IMR-90 (cell line): ENCODE measurements at regions not wholly inside any gene's neighbourhood (a gene's known extent, or its start where the extent isn't known, plus 50 kb on each side); places are given as distances from the start of the nearest gene placed in this dataset.

Experiments
- ATAC-seq: fragments of 200-7000 bp; cut with Tn5 transposase; 2 replicates; pipeline ENCODE4 v1.9.1; 2020; ENCODE audit warnings: low read depth, mild to moderate bottlenecking, moderate library complexity
- BruUV-seq: library from RNA; stranded (reverse); fragments of 400-500 nt; replicated peaks from 2 replicates; lab custom pipeline; 2021; lab: Mats Ljungman, UMichigan
- CTCF ChIA-PET: fragments of 300-600 bp; formaldehyde crosslinking; extraction: SDS; loops from one replicate; lab custom pipeline; 2021; ENCODE audit warnings: antibody characterized with exemption; lab: Yijun Ruan, JAX
- POLR2A ChIA-PET: fragments of 300-600 bp; sonication (Branson Sonifier 250); formaldehyde crosslinking; loops from one replicate; lab custom pipeline; 2022; ENCODE audit warnings: antibody characterized with exemption; ENCODE audit not compliant: unreplicated experiment; lab: Charles Lee
- DNase-seq: peaks from one replicate; pipeline ENCODE4 v3.0.0; 2013
- H2AFZ ChIP-seq: replicated peaks from 2 replicates; pipeline ENCODE3; 2013; ENCODE audit warnings: low read length, mild to moderate bottlenecking; ENCODE audit not compliant: poor library complexity
- H2AK5ac ChIP-seq: 2 replicates; pipeline ENCODE4 v1.6.1; 2013; ENCODE audit warnings: low read depth, low read length, inconsistent platforms
- H2AK9ac ChIP-seq: replicated peaks from 2 replicates; pipeline ENCODE3; 2013; ENCODE audit warnings: mild to moderate bottlenecking, low read depth, low read length, moderate library complexity; ENCODE audit not compliant: poor library complexity
- H2BK120ac ChIP-seq: 2 replicates; pipeline ENCODE4 v1.6.1; 2013; ENCODE audit warnings: low read depth, low read length, inconsistent platforms
- H2BK15ac ChIP-seq: 3 replicates; pipeline ENCODE4 v1.6.1; 2013; ENCODE audit warnings: low read depth, low read length, inconsistent platforms
- H2BK20ac ChIP-seq: 2 replicates; pipeline ENCODE4 v1.6.1; 2013; ENCODE audit warnings: low read depth, mild to moderate bottlenecking, inconsistent platforms, low read length, moderate library complexity
- H2BK5ac ChIP-seq: 2 replicates; pipeline ENCODE4 v1.6.1; 2013; ENCODE audit warnings: mild to moderate bottlenecking, low read depth, low read length, inconsistent platforms; ENCODE audit not compliant: poor library complexity, severe bottlenecking
- H3K14ac ChIP-seq: replicated peaks from 2 replicates; pipeline ENCODE4 v1.6.1; 2013; ENCODE audit warnings: low read depth, low read length, inconsistent platforms
- H3K18ac ChIP-seq: 2 replicates; pipeline ENCODE4 v1.6.1; 2013; ENCODE audit warnings: low read depth, low read length, control low read depth
- H3K23ac ChIP-seq: 2 replicates; pipeline ENCODE4 v1.6.1; 2013; ENCODE audit warnings: low read depth, low read length, inconsistent platforms
- H3K27ac ChIP-seq: 2 replicates; pipeline ENCODE4 v1.5.1; 2013; ENCODE audit warnings: mild to moderate bottlenecking, control low read depth, low read length; ENCODE audit not compliant: insufficient read depth
- H3K27me3 ChIP-seq: 2 replicates; pipeline ENCODE4 v1.6.1; 2013; ENCODE audit warnings: low read length; ENCODE audit not compliant: control insufficient read depth, insufficient read depth
- H3K36me3 ChIP-seq: 2 replicates; pipeline ENCODE4 v1.6.1; 2013; ENCODE audit warnings: low read length, mixed read lengths; ENCODE audit not compliant: control insufficient read depth, insufficient read depth
- H3K4ac ChIP-seq: 2 replicates; pipeline ENCODE4 v1.6.1; 2013; ENCODE audit warnings: low read depth, low read length, inconsistent platforms
- H3K4me1 ChIP-seq: 2 replicates; pipeline ENCODE4 v1.6.1; 2013; ENCODE audit warnings: low read length, mixed read lengths; ENCODE audit not compliant: control insufficient read depth, insufficient read depth
- H3K4me2 ChIP-seq: 2 replicates; pipeline ENCODE4 v1.6.1; 2013; ENCODE audit warnings: low read depth, mild to moderate bottlenecking, control low read depth, low read length, moderate library complexity
- H3K4me3 ChIP-seq: 2 replicates; pipeline ENCODE4 v1.5.1; 2013; ENCODE audit warnings: low read depth, mild to moderate bottlenecking, control low read depth, low read length, moderate library complexity; ENCODE audit not compliant: insufficient read depth
- H3K56ac ChIP-seq: 2 replicates; pipeline ENCODE4 v1.6.1; 2013; ENCODE audit warnings: low read length, inconsistent platforms; ENCODE audit not compliant: insufficient read depth; ENCODE audit errors: extremely low read depth
- H3K79me1 ChIP-seq, 2 experiments: 2 replicates each; pipeline ENCODE4 v1.6.1; 2013; ENCODE audit warnings: low read length in 2 of 2, inconsistent platforms in 1 of 2, low read depth in 1 of 2
- H3K9ac ChIP-seq: 2 replicates; pipeline ENCODE4 v1.6.1; 2013; ENCODE audit warnings: low read depth, low read length, control low read depth
- H3K9me1 ChIP-seq: 2 replicates; pipeline ENCODE4 v1.6.1; 2013; ENCODE audit warnings: low read length, inconsistent platforms; ENCODE audit not compliant: insufficient read depth
- H3K9me3 ChIP-seq: 2 replicates; pipeline ENCODE4 v1.6.1; 2013; ENCODE audit warnings: low read length; ENCODE audit not compliant: control insufficient read depth, insufficient read depth
- H4K20me1 ChIP-seq: 2 replicates; pipeline ENCODE4 v1.6.1; 2013; ENCODE audit warnings: low read length, inconsistent platforms; ENCODE audit not compliant: insufficient read depth
- H4K5ac ChIP-seq: 2 replicates; pipeline ENCODE4 v1.6.1; 2013; ENCODE audit warnings: mild to moderate bottlenecking, low read depth, low read length, control low read depth
- H4K8ac ChIP-seq, 2 experiments: 2 replicates each; pipeline ENCODE4 v1.6.1; 2013; ENCODE audit warnings: low read depth in 2 of 2, low read length in 2 of 2, control low read depth in 1 of 2, inconsistent platforms in 1 of 2
- H4K91ac ChIP-seq: 2 replicates; pipeline ENCODE4 v1.6.1; 2013; ENCODE audit warnings: low read depth, low read length, inconsistent platforms; ENCODE audit not compliant: insufficient read depth
- BHLHE40 ChIP-seq: fragments of 150-350 bp; IDR thresholded peaks from 2 replicates; pipeline ENCODE4 v1.6.1; 2016; ENCODE audit warnings: mild to moderate bottlenecking, low read depth, low read length
- CEBPB ChIP-seq: IDR thresholded peaks from 2 replicates; pipeline ENCODE4 v1.6.1; 2012; ENCODE audit warnings: low read depth, low read length, improper control_type of control experiment
- CHD1 ChIP-seq: IDR thresholded peaks from 2 replicates; pipeline ENCODE4 v1.6.1; 2012; ENCODE audit warnings: low read depth, low read length, improper control_type of control experiment
- FOS ChIP-seq: fragments of 150-350 bp; IDR thresholded peaks from 2 replicates; pipeline ENCODE4 v1.6.1; 2016; ENCODE audit warnings: low read depth, low read length
- MAFK ChIP-seq: IDR thresholded peaks from 2 replicates; pipeline ENCODE4 v1.6.1; 2012; ENCODE audit warnings: low read depth, low read length, improper control_type of control experiment
- MAZ ChIP-seq: IDR thresholded peaks from 2 replicates; pipeline ENCODE4 v1.6.1; 2012; ENCODE audit warnings: low read depth, mild to moderate bottlenecking, low read length, improper control_type of control experiment, moderate library complexity, borderline replicate concordance
- MXI1 ChIP-seq: IDR thresholded peaks from 2 replicates; pipeline ENCODE4 v1.6.1; 2012; ENCODE audit warnings: low read depth, mild to moderate bottlenecking, low read length, moderate library complexity, borderline replicate concordance
- NFE2L2 ChIP-seq: fragments of 150-350 bp; IDR thresholded peaks from 2 replicates; pipeline ENCODE4 v1.6.1; 2016; ENCODE audit warnings: low read depth, mild to moderate bottlenecking, low read length
- POLR2A ChIP-seq: IDR thresholded peaks from 2 replicates; pipeline ENCODE4 v1.6.1; 2012; ENCODE audit warnings: mild to moderate bottlenecking, low read depth, low read length
- RAD21 ChIP-seq: IDR thresholded peaks from 2 replicates; pipeline ENCODE4 v1.6.1; 2012; ENCODE audit warnings: low read length, improper control_type of control experiment
- RCOR1 ChIP-seq: IDR thresholded peaks from 2 replicates; pipeline ENCODE4 v1.6.1; 2012; ENCODE audit warnings: mild to moderate bottlenecking, low read length, improper control_type of control experiment; ENCODE audit not compliant: insufficient replicate concordance
- RFX5 ChIP-seq: IDR thresholded peaks from 2 replicates; pipeline ENCODE4 v1.8.0; 2012; ENCODE audit warnings: low read depth, mild to moderate bottlenecking, low read length, moderate library complexity
- SMC3 ChIP-seq: fragments of 150-350 bp; IDR thresholded peaks from 2 replicates; pipeline ENCODE4 v1.6.1; 2016; ENCODE audit warnings: low read depth, mild to moderate bottlenecking, antibody characterized with exemption, low read length, moderate library complexity
- WGBS, 2 experiments: methylation state at CpG; one replicate each; pipeline versions ENCODE4 v1.1.5 to v1.1.7; 2013; ENCODE audit warnings: missing lambda C conversion rate in 2 of 2; ENCODE audit not compliant: insufficient read length in 1 of 2; ENCODE audit errors: extremely low coverage in 2 of 2; 5-methylcytosine and 5-hydroxymethylcytosine counted together
- dilution Hi-C: fragments of 300-500 bp; cut with HindIII; formaldehyde crosslinking; loops from one replicate; pipeline ENCODE4 v1.14.3; 2018; ENCODE audit warnings: low sequenced_read_pairs; ENCODE audit not compliant: unreplicated experiment
- in situ Hi-C: fragments of 300-500 bp; cut with MboI; formaldehyde crosslinking; loops from 3 replicates; pipeline ENCODE4 v1.14.3; 2019; ENCODE audit warnings: low sequenced_read_pairs, inconsistent platforms, mixed read lengths
- intact Hi-C: fragments of 100-400 bp; cut with micrococcal nuclease; formaldehyde crosslinking; loops from 2 replicates; pipeline ENCODE4 v1.10.0; 2022
- TF ChIP-seq, protein P1 (sequence below): conservative IDR thresholded peaks from 2 replicates; pipeline ENCODE4 v1.5.1; 2012; ENCODE audit warnings: mild to moderate bottlenecking, low read depth, low read length, improper control_type of control experiment
- TF ChIP-seq, protein P2 (sequence below): fragments of 150-350 bp; IDR thresholded peaks from 2 replicates; pipeline ENCODE4 v1.6.1; 2017; ENCODE audit warnings: mild to moderate bottlenecking, antibody characterized with exemption, low read length, low read depth
- TF ChIP-seq, protein P3 (sequence below): fragments of 150-350 bp; IDR thresholded peaks from 2 replicates; pipeline ENCODE4 v1.6.1; 2016; ENCODE audit warnings: low read depth, mild to moderate bottlenecking, low read length, moderate library complexity, borderline replicate concordance

DNA sequence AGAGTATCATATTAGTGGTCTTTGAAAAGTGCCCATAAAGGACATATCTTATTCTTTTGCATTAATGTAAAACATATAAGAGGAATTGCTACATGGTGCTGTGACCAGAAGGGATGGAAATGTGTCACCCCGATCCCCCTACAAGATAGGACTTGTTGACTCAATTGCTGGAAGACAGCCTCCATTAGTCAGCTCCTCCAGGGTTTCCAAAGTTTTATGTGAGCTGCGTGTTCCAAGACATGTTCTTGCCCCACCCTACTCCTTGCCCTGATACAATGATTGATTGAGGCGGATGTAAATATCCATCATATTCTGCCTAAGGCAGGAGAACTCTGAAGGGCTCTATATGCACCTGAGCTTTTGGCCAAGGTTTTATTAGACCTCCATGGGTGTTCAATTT lies 541.0 kb upstream of the ZEB2 start:
- POLR2A ChIA-PET, result no interaction called here
- Histone ChIP-seq H3K4me3 (no peak overlapping the region), H3K9me1 (no peaks in the 10 kb centered on the region), H3K4me2 (no peak overlapping the region), H3K23ac (no peak overlapping the region), H3K9ac (no peak overlapping the region), H4K91ac (no peak overlapping the region), H2BK20ac (no peak overlapping the region), H2AK5ac (no peak overlapping the region), H3K27me3 (no peaks in the 10 kb centered on the region), H3K36me3 (no peaks in the 10 kb centered on the region), H2AFZ (no peak overlapping the region), H2BK15ac (no peak overlapping the region), H3K56ac (no peak overlapping the region), H3K18ac (no peak overlapping the region), H3K27ac (no peak overlapping the region), H3K14ac (no peak overlapping the region), H4K20me1 (no peaks in the 10 kb centered on the region), H3K4ac (no peak overlapping the region), H2BK5ac (no peak overlapping the region), H2AK9ac (no peak overlapping the region), H3K9me3 (peaks cover 3% of the 10 kb centered on the region; the same call in 1 of the 2 replicates), H3K4me1 (peaks cover under 1% of the 10 kb centered on the region), H3K79me1 (no peaks in the 10 kb centered on the region), H2BK120ac (no peak overlapping the region), H4K8ac (no peak overlapping the region), H4K5ac (no peak overlapping the region)
- WGBS, 2 experiments, result no CpG with 5 or more reads among the region's 3 CpGs
- DNase-seq (no peak), ATAC-seq (no peak)
- no TSS peak for BruUV-seq
- in situ Hi-C loops (no loop called here), dilution Hi-C loops (no loop called here), intact Hi-C loops (no loop called here)
- CTCF ChIA-PET, result interaction anchor here (0.6 kb wide), 1 partner anchor 469 kb away, joined by 3 read pairs; no protein-coding TSS in a partner anchor
- TF ChIP-seq CHD1 (no peak), FOS (no peak), POLR2A (no peak), SMC3 (no peak), NFE2L2 (no peak), MAZ (no peak), MXI1 (no peak), RFX5 (no peak), MAFK (no peak), BHLHE40 (no peak), RAD21 (no peak), RCOR1 (no peak), CEBPB (no peak)
- TF ChIP-seq, protein P1, sequence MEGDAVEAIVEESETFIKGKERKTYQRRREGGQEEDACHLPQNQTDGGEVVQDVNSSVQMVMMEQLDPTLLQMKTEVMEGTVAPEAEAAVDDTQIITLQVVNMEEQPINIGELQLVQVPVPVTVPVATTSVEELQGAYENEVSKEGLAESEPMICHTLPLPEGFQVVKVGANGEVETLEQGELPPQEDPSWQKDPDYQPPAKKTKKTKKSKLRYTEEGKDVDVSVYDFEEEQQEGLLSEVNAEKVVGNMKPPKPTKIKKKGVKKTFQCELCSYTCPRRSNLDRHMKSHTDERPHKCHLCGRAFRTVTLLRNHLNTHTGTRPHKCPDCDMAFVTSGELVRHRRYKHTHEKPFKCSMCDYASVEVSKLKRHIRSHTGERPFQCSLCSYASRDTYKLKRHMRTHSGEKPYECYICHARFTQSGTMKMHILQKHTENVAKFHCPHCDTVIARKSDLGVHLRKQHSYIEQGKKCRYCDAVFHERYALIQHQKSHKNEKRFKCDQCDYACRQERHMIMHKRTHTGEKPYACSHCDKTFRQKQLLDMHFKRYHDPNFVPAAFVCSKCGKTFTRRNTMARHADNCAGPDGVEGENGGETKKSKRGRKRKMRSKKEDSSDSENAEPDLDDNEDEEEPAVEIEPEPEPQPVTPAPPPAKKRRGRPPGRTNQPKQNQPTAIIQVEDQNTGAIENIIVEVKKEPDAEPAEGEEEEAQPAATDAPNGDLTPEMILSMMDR, result no peak
- TF ChIP-seq, protein P2, sequence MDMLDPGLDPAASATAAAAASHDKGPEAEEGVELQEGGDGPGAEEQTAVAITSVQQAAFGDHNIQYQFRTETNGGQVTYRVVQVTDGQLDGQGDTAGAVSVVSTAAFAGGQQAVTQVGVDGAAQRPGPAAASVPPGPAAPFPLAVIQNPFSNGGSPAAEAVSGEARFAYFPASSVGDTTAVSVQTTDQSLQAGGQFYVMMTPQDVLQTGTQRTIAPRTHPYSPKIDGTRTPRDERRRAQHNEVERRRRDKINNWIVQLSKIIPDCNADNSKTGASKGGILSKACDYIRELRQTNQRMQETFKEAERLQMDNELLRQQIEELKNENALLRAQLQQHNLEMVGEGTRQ, result no peak
- TF ChIP-seq, protein P3, sequence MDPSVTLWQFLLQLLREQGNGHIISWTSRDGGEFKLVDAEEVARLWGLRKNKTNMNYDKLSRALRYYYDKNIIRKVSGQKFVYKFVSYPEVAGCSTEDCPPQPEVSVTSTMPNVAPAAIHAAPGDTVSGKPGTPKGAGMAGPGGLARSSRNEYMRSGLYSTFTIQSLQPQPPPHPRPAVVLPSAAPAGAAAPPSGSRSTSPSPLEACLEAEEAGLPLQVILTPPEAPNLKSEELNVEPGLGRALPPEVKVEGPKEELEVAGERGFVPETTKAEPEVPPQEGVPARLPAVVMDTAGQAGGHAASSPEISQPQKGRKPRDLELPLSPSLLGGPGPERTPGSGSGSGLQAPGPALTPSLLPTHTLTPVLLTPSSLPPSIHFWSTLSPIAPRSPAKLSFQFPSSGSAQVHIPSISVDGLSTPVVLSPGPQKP, result no peak
